ENCODE measurements at regions not wholly inside any gene's neighbourhood (a gene's known extent, or its start where the extent isn't known, plus 50 kb on each side); places are given as distances from the start of the nearest gene placed in this dataset.

DNA sequence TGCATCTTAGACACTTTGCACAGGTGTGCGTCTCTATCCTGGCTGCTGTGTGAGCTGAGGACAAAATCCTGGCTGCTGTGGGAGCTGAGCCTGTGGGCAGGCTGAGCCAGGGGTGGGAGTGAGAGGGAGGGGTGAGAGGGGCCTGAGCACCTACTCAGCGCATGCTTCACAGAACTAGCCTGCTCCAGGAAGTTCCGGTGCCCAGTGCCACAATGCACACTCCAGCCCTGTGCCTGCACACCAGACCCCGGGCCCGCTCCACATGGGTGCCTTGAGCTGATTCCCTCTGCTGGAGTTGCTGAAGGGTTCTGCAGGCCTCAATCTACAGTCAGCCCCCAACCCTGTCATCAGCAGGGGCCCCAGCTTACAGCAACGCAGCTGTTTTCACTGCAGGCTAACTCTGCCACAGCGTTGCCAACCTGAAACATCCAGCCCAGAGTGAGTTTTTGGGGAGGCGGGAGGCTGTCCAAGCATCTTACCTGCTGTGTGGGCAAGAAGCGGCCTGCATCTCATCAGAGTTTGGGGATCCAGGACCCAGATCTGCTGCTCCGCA lies 1377.9 kb downstream of the TBC1D22A start:
- DNase-seq (ENCODE audit: low read depth), result no peak
- TF ChIP-seq, protein P1, sequence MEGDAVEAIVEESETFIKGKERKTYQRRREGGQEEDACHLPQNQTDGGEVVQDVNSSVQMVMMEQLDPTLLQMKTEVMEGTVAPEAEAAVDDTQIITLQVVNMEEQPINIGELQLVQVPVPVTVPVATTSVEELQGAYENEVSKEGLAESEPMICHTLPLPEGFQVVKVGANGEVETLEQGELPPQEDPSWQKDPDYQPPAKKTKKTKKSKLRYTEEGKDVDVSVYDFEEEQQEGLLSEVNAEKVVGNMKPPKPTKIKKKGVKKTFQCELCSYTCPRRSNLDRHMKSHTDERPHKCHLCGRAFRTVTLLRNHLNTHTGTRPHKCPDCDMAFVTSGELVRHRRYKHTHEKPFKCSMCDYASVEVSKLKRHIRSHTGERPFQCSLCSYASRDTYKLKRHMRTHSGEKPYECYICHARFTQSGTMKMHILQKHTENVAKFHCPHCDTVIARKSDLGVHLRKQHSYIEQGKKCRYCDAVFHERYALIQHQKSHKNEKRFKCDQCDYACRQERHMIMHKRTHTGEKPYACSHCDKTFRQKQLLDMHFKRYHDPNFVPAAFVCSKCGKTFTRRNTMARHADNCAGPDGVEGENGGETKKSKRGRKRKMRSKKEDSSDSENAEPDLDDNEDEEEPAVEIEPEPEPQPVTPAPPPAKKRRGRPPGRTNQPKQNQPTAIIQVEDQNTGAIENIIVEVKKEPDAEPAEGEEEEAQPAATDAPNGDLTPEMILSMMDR (IDR thresholded peaks at IDR 0.05; ENCODE audit: low read depth, low read length, missing control alignments), result no peak

DNA sequence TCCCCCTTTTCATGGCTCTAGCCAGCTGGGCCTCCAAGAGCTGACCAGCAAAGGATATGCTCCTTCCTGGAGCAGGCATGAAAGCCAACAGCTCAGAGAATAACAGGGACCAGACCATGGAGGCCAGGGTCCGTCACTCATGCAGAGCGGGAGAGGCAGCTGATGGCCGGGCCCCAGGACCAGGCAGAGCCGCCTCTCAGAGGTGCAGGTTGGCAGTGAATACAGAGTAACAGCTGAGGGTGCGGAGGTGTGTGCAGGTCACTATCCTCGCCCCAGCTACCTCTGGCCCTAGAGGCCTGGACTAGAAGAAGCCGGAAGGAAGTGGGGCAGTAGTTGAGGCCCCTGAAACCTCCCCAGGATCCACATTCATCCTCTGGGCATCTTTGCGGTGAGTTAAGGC lies 1377.3 kb downstream of the TBC1D22A start:
- DNase-seq (ENCODE audit: low read depth), result no peak
- H3K4me3 ChIP-seq (ENCODE audit: low read depth, low read length), result no peak overlapping the region
- TF ChIP-seq, protein P1 (IDR thresholded peaks at IDR 0.05; ENCODE audit: low read depth, low read length, missing control alignments), result no peak

More for the DNA sequence above, 1377.9 kb downstream of the TBC1D22A start:
- H3K4me3 ChIP-seq (ENCODE audit: low read depth, low read length), result no peak overlapping the region

DNA sequence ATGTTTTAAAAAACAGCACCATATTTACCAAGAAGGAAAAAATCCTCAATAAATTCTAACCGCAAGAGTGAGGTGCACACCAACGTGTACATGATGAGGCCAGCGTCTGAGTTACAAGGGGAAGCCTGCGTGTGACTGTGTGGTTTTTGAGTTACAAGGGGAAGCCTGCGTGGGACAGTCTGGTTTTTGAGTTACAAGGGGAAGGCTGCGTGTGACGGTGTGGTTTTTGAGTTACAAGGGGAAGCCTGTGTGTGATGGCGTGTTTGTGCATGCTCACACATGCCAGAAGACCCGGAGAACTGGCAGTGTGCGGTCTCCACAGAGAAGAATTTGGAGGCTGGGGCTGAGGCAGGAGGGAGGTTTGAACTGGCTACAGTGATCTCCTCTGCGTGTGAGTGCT lies 1376.4 kb downstream of the TBC1D22A start:
- TF ChIP-seq, protein P1 (IDR thresholded peaks at IDR 0.05; ENCODE audit: low read depth, low read length, missing control alignments), result no peak
- no peak overlapping the region for H3K4me3 ChIP-seq (ENCODE audit: low read depth, low read length)
- no peak for DNase-seq (ENCODE audit: low read depth)

DNA sequence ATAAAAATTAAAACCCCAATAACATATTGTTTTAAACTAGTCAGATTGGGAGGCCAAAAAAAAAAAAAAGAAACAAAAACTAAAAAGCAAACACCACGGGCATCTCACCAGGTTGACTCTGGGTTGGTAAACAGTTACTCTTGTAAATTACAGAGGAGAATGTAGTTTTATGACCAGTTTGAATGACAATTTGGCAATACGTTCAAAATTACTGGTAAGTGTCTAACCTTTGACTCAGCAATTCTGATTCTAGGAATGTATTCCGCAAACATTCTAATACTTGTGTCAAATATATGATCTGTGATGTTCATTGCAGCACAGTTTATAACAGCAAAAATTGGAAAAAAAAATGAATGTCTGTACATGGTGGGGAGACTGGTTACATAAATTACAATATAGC lies 1376.0 kb downstream of the TBC1D22A start:
- no peak for DNase-seq (ENCODE audit: low read depth)
- H3K4me3 ChIP-seq (ENCODE audit: low read depth, low read length), result no peak overlapping the region
- TF ChIP-seq, protein P1 (IDR thresholded peaks at IDR 0.05; ENCODE audit: low read depth, low read length, missing control alignments), result no peak

DNA sequence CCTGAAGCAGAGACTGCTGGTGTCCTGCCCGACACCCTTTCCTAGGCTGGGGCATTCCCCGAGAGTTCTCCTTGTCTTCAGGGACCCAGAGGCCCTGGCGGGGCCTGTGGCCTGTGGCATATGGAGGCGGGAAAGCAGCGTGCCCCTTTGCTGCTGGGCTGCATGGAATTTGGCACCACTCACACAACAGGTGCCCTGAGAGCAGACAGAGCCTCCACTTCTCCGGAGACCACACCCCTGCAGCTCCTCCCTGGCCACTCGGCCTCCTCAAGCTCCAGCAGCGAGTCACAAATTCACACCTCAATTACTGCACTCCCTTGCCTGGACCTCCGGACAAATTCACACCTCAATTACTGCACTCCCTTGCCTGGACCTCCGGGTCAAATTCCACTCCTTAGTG lies 1375.2 kb downstream of the TBC1D22A start:
- TF ChIP-seq, protein P1 (IDR thresholded peaks at IDR 0.05; ENCODE audit: low read depth, low read length, missing control alignments), result no peak
- no peak overlapping the region for H3K4me3 ChIP-seq (ENCODE audit: low read depth, low read length)
- DNase-seq (ENCODE audit: low read depth), result no peak

DNA sequence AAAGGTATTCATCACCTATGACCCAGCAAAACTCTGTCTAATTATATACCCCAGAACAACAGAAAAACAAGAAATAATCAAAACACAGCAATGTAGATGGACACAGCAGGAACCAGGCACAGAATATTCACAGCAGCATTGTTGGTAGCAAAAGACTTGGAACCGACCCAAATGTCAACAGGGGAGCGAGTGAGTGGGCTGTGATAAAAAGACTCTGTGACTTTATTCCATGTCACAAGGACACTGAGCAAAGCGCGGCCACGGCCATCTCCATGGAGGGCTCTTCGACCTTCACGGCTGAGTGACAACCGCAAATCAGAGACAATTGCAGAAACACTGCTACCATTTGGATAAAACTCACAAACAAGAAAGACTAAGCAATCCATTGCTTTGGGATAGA lies 1373.1 kb downstream of the TBC1D22A start:
- TF ChIP-seq, protein P1 (IDR thresholded peaks at IDR 0.05; ENCODE audit: low read depth, low read length, missing control alignments), result no peak
- H3K4me3 ChIP-seq (ENCODE audit: low read depth, low read length), result no peak overlapping the region
- no peak for DNase-seq (ENCODE audit: low read depth)

DNA sequence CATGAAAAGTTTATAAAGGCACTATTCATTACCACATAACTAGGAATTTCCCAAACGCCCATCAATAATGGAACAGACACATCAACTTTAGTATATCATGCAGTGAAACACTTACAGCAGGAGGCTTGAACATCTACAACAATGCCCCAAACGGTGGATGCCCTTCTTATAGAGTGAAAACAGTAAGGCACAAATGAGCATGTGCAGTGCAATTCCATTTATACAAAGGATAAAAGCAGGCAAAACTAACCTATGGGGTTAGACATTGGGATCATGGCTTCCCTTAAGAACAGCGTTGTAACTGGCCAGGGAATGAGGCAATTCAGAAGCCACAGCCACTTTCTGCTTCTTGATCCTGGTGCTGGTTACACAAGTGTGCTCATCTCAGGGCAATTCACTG lies 1363.0 kb downstream of the TBC1D22A start:
- no peak for DNase-seq (ENCODE audit: low read depth)
- TF ChIP-seq, protein P1 (IDR thresholded peaks at IDR 0.05; ENCODE audit: low read depth, low read length, missing control alignments), result no peak
- no peak overlapping the region for H3K4me3 ChIP-seq (ENCODE audit: low read depth, low read length)
